SU-DHL-6 (cell line): ENCODE measurements at regions not wholly inside any gene's neighbourhood (a gene's known extent, or its start where the extent isn't known, plus 50 kb on each side); places are given as distances from the start of the nearest gene placed in this dataset.

Source experiments
- H2AFZ ChIP-seq: fragments of 200-600 bp; sonication (generic); 2 replicates; pipeline ENCODE4 v1.6.1; 2014; ENCODE audit warnings: low read depth, mild to moderate bottlenecking, moderate library complexity, mixed read lengths, antibody characterized with exemption, low read length; ENCODE audit not compliant: severe bottlenecking
- H3F3A ChIP-seq: fragments of 200-600 bp; shearing (Covaris generic); 2 replicates; pipeline ENCODE4 v1.6.0; 2016; ENCODE audit warnings: antibody characterized with exemption, mild to moderate bottlenecking; ENCODE audit not compliant: insufficient read depth
- H3K27ac ChIP-seq: fragments of 200-600 bp; sonication (generic); 2 replicates; pipeline ENCODE4 v1.5.1; 2016; ENCODE audit warnings: low read depth, mild to moderate bottlenecking, low read length, moderate library complexity, mixed read lengths
- H3K27me3 ChIP-seq: fragments of 200-600 bp; sonication (generic), shearing (Covaris generic); 2 replicates; pipeline ENCODE4 v1.6.0; 2014; ENCODE audit warnings: mild to moderate bottlenecking, low read length
- H3K36me3 ChIP-seq: fragments of 200-600 bp; sonication (generic); 2 replicates; pipeline ENCODE4 v1.6.1; 2014; ENCODE audit warnings: mild to moderate bottlenecking, low read length, mixed read lengths
- H3K4me2 ChIP-seq: fragments of 300-600, 200-600 bp; shearing (Covaris generic), sonication (generic); 2 replicates; pipeline ENCODE4 v1.6.0; 2014; ENCODE audit warnings: low read length, low read depth, mild to moderate bottlenecking; ENCODE audit not compliant: poor library complexity, severe bottlenecking
- H3K4me3 ChIP-seq: fragments of 200-600 bp; sonication (generic); 2 replicates; pipeline ENCODE4 v1.5.1; 2014; ENCODE audit warnings: antibody characterized with exemption, low read length, mild to moderate bottlenecking, mixed read lengths; ENCODE audit not compliant: insufficient read depth, poor library complexity, severe bottlenecking
- H3K79me2 ChIP-seq: fragments of 200-600 bp; sonication (generic); 2 replicates; pipeline ENCODE4 v1.6.1; 2014; ENCODE audit warnings: mild to moderate bottlenecking, low read length, moderate library complexity; ENCODE audit not compliant: insufficient read depth
- H3K9ac ChIP-seq: fragments of 200-600 bp; sonication (generic); 2 replicates; pipeline ENCODE4 v1.7.0; 2014; ENCODE audit warnings: mild to moderate bottlenecking, low read length
- H3K9me2 ChIP-seq: fragments of 200-600 bp; sonication (generic); replicated peaks from 2 replicates; pipeline ENCODE4 v1.6.1; 2014; ENCODE audit warnings: low read length; ENCODE audit not compliant: insufficient read depth
- H3K9me3 ChIP-seq: fragments of 200-600 bp; sonication (generic); 2 replicates; pipeline ENCODE4 v1.6.1; 2014; ENCODE audit warnings: low read length, mixed read lengths; ENCODE audit not compliant: insufficient read depth
- H4K20me1 ChIP-seq: fragments of 200-600 bp; sonication (generic); 2 replicates; pipeline ENCODE4 v1.6.1; 2014; ENCODE audit warnings: low read depth, mild to moderate bottlenecking, antibody characterized with exemption, low read length, moderate library complexity, mixed read lengths
- EZH2phosphoT487 ChIP-seq: fragments of 200-600 bp; sonication (generic), shearing (Covaris generic); conservative IDR thresholded peaks from 2 replicates; pipeline ENCODE4 v1.6.1; 2018; ENCODE audit warnings: mild to moderate bottlenecking, antibody characterized with exemption, low read length, moderate library complexity, mixed read lengths
- TF ChIP-seq, protein P1 (sequence below): fragments of 200-600 bp; sonication (generic); IDR thresholded peaks from one replicate; pipeline ENCODE4 v1.5.1; 2017; ENCODE audit warnings: antibody characterized with exemption, mild to moderate bottlenecking, low read length, moderate library complexity; ENCODE audit not compliant: insufficient read depth, poor library complexity, severe bottlenecking

DNA sequence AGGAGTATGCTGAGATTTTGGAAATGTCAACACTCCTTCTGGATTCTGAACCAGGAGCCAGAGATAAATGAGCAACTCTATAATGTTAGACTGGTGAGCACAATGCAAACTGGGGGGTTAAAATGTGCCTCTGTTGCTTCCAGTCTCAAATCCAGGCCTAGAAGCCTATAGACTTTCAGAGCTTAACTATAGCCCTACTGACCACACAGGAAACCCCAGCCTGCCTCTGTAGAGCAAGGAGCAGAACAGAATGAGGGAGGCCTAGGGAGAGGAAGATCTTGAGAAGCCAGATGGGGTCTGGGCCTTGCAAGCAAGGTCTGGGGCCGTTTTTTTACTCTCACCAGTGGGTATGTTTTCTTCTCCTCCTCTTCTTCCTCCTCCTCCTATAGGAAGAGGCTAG is 225.4 kb upstream of the KITLG start:
- Histone ChIP-seq H3K27me3 (no peaks in the 10 kb centered on the region), H2AFZ (no peak overlapping the region), H3K27ac (no peak overlapping the region), H3F3A (no peaks in the 10 kb centered on the region), H3K79me2 (no peaks in the 10 kb centered on the region), H3K36me3 (no peaks in the 10 kb centered on the region), H3K9me3 (no peaks in the 10 kb centered on the region), H3K9me2 (no peaks in the 10 kb centered on the region), H4K20me1 (no peaks in the 10 kb centered on the region), H3K4me3 (no peak overlapping the region), H3K9ac (no peak overlapping the region), H3K4me2 (no peak overlapping the region)
- no peak for TF ChIP-seq EZH2phosphoT487
- TF ChIP-seq, protein P1, sequence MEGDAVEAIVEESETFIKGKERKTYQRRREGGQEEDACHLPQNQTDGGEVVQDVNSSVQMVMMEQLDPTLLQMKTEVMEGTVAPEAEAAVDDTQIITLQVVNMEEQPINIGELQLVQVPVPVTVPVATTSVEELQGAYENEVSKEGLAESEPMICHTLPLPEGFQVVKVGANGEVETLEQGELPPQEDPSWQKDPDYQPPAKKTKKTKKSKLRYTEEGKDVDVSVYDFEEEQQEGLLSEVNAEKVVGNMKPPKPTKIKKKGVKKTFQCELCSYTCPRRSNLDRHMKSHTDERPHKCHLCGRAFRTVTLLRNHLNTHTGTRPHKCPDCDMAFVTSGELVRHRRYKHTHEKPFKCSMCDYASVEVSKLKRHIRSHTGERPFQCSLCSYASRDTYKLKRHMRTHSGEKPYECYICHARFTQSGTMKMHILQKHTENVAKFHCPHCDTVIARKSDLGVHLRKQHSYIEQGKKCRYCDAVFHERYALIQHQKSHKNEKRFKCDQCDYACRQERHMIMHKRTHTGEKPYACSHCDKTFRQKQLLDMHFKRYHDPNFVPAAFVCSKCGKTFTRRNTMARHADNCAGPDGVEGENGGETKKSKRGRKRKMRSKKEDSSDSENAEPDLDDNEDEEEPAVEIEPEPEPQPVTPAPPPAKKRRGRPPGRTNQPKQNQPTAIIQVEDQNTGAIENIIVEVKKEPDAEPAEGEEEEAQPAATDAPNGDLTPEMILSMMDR = no peak

GRCh38 chr12:88805286-88805685 is 225.0 kb upstream of the KITLG start:
- Histone ChIP-seq H3K36me3 (no peaks in the 10 kb centered on the region), H3K9ac (no peak overlapping the region), H3K27ac (no peak overlapping the region), H3K79me2 (no peaks in the 10 kb centered on the region), H4K20me1 (no peaks in the 10 kb centered on the region), H3F3A (no peaks in the 10 kb centered on the region), H3K9me2 (no peaks in the 10 kb centered on the region), H3K9me3 (no peaks in the 10 kb centered on the region), H3K4me2 (no peak overlapping the region), H2AFZ (no peak overlapping the region), H3K27me3 (no peaks in the 10 kb centered on the region), H3K4me3 (no peak overlapping the region)
- TF ChIP-seq, protein P1 = no peak
- TF ChIP-seq EZH2phosphoT487 = no peak

DNA sequence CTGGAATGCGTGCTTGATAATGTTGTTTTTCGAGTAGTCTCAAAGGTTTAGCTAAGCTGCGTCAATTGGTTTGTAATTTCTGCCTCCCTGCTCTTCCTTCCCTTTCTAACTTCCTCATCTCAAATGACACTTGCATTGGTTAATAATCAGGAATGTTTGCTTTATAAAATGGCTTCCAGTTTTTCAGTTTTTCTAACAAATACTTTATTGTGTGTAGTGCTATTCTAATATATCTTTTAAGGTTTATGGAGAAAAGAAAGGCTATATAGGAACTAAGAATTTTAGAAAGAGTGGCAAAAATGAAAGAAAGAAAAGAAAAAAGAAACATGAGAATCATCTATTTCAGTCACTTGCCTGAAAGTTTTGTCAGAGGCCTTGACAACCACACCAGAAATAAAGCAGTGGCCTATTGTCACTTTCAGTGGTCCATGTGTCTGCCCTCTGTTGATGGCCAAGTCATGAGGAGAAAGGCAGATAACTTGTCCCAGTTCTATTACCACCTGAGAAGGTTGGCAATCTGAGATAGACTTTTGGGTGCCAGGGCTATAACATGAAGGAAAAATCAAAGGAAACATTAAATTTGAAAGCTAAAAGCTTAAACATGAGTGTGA is 221.9 kb upstream of the KITLG start:
- no peaks in the 10 kb centered on the region for H4K20me1 ChIP-seq
- no peaks in the 10 kb centered on the region for H3F3A ChIP-seq
- H3K9me3 ChIP-seq = no peaks in the 10 kb centered on the region
- no peaks in the 10 kb centered on the region for H3K79me2 ChIP-seq
- no peak overlapping the region for H2AFZ ChIP-seq
- no peaks in the 10 kb centered on the region for H3K27me3 ChIP-seq
- H3K4me3 ChIP-seq = no peak overlapping the region
- no peaks in the 10 kb centered on the region for H3K9me2 ChIP-seq
- H3K9ac ChIP-seq = no peak overlapping the region
- no peak overlapping the region for H3K4me2 ChIP-seq
- H3K27ac ChIP-seq = no peak overlapping the region
- H3K36me3 ChIP-seq = no peaks in the 10 kb centered on the region
- TF ChIP-seq EZH2phosphoT487 = no peak
- TF ChIP-seq, protein P1 = no peak
